Right lobe of liver (tissue), 6 donors: ENCODE measurements at regions not wholly inside any gene's neighbourhood (a gene's known extent, or its start where the extent isn't known, plus 50 kb on each side); places are given as distances from the start of the nearest gene placed in this dataset.
A peak's percentile ranks its signal among the peaks of the same experiment; 100 is the strongest.

ENCODE experiments used
- ATAC-seq, 4 donors: fragments of 200-7000 bp; cut with Tn5 transposase; one replicate each; pipeline ENCODE4 v1.9.1; 2020; ENCODE audit warnings: mild to moderate bottlenecking in 4 of 4, moderate library complexity in 4 of 4
- DNase-seq, 3 donors: peaks; one replicate each; pipeline ENCODE4 v3.0.0-alpha.2; 2020
- H3K27ac ChIP-seq, 3 donors: fragments of 200-600 bp; one replicate each; pipeline ENCODE4 v1.8.0; 2022
- H3K27me3 ChIP-seq, 2 donors: fragments of 200-600 bp; one replicate each; pipeline ENCODE4 v1.8.0; 2022
- H3K36me3 ChIP-seq, 4 donors: fragments of 200-600 bp; sonication (generic) in 1 of 4; one replicate each; pipeline versions ENCODE4 v1.5.1 to v1.8.0; 2017 to 2022; ENCODE audit warnings: control low read depth in 1 of 4
- H3K4me1 ChIP-seq, 4 donors: fragments of 200-600 bp; sonication (generic) in 1 of 4; one replicate each; pipeline versions ENCODE4 v1.5.1 to v1.8.0; 2017 to 2022; ENCODE audit warnings: control low read depth in 1 of 4
- H3K4me3 ChIP-seq, 3 donors: fragments of 200-600 bp; one replicate each; pipeline ENCODE4 v1.8.0; 2022
- H3K9me3 ChIP-seq, 4 donors: fragments of 200-600 bp; sonication (generic) in 1 of 4; one replicate each; pipeline versions ENCODE4 v1.5.1 to v1.8.0; 2017 to 2022; ENCODE audit warnings: control low read depth in 1 of 4
- POLR2A ChIP-seq: fragments of 450-650 bp; IDR thresholded peaks from one replicate; pipeline ENCODE4 v1.6.1; 2017; ENCODE audit warnings: antibody characterized with exemption, mild to moderate bottlenecking
- whole genome bisulfite sequencing: methylation state at CpG from one replicate; pipeline ENCODE4 v1.1.6; 2018; ENCODE audit warnings: low coverage, low lambda C conversion rate; ENCODE audit not compliant: insufficient coverage; ENCODE audit errors: missing lambda C conversion rate; 5-methylcytosine and 5-hydroxymethylcytosine counted together
- intact Hi-C, 2 donors: fragments of 100-400 bp; cut with DNase I; formaldehyde crosslinking; loops; one replicate each; pipeline versions ENCODE4 v1.11.2 to v1.14.1; 2022
- TF ChIP-seq, protein P1 (sequence below), 4 donors: fragments of 200-600 bp in 3 of 4; fragments of 450-650 bp in 1 of 4; IDR thresholded peaks; one replicate each; pipeline versions ENCODE4 v1.5.1 to v1.8.0; 2016 to 2022; ENCODE audit warnings: antibody characterized with exemption in 4 of 4, mild to moderate bottlenecking in 2 of 4
- donor health status: DM: no; HTN: yes; CAD: no.
- donor health status: DM: no; HTN: no; CAD: no.
- donor health status: DM: no; HTN: no; CAD: no.
- donor health status: DM: no; HTN: yes; CAD: no.
- donor health status: DM: no; HTN: yes; CAD: no.

DNA sequence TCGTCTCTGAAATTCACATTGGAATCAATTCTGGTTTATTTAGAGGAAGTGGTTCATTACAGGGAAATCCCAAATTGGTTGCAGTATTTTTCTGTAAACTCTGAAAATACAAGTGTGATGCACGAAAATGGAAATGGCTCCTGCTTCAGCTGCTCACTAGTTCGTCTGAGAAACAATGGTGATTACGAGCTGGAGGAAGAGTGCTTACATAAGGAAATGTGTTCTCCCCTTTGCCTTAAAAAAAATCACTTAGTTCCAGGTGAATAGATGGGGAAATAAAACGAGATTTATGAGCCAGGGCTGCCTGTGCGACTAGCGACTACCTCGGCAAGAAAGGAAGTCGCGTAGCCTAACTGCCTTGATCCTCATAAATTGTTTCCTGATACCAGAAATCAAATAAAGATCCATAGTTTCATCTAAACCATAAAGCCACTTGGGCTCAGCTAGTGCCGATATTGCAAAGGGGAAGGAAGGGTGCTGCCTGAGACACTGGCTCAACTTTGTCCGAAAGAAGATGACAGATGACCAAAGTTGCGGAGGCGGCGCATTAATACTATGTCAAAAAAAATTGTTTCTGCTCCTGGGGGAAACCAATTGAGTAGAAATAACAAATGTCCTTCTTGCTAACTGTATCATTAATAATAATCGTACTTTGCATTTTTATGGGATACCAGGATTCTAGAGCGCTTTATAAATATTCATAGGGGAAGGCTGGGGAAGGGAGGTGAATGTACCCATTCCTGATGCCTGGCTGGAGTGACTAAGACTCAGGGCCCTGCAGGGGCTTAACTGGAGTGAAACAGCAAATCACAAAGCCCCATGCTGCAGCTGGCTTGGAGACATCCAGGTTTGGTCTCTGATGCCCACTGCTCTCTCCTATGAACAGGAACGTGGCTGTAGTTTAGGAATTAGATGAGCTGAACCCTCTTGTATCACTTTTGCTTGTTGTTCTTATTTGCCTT is 185.7 kb downstream of the BLID start:
- 43% methylated on average over 18 of the region's 18 CpGs for WGBS
- ATAC-seq (no peak), DNase-seq (no peak)
- Histone ChIP-seq H3K4me1 (peaks cover 0 to 50% (median 20%) of the 10 kb centered on the region in 4 donors), H3K4me3 (peak overlapping the region in 1 of 3 donors; percentile 8), H3K27me3 (no peaks in the 10 kb centered on the region), H3K36me3 (no peaks in the 10 kb centered on the region), H3K27ac (peak overlapping the region in 1 of 3 donors; percentile 1), H3K9me3 (no peaks in the 10 kb centered on the region)
- intact Hi-C loops: no loop called here
- TF ChIP-seq, protein P1, sequence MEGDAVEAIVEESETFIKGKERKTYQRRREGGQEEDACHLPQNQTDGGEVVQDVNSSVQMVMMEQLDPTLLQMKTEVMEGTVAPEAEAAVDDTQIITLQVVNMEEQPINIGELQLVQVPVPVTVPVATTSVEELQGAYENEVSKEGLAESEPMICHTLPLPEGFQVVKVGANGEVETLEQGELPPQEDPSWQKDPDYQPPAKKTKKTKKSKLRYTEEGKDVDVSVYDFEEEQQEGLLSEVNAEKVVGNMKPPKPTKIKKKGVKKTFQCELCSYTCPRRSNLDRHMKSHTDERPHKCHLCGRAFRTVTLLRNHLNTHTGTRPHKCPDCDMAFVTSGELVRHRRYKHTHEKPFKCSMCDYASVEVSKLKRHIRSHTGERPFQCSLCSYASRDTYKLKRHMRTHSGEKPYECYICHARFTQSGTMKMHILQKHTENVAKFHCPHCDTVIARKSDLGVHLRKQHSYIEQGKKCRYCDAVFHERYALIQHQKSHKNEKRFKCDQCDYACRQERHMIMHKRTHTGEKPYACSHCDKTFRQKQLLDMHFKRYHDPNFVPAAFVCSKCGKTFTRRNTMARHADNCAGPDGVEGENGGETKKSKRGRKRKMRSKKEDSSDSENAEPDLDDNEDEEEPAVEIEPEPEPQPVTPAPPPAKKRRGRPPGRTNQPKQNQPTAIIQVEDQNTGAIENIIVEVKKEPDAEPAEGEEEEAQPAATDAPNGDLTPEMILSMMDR (IDR thresholded peaks at IDR 0.05): no peak
- TF ChIP-seq POLR2A: no peak

DNA sequence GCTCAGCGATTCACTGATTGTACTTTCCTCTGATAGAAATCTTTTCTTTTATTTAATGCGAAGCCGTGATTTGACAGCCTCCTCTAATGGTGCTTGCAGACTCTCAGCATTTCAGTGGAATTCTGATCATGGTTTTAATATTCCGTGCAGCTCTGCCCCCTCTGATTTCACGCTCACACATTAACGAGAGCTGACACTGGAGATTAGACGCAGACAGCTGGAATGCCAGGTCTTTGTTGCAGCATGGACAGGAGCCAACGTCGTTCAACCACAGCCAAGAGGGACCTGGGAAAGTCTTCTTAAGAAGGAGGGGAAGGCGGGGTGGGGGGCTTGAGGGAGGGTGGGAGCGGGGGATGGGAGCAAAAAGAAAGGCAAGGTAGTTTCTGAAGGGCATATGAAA is 186.4 kb downstream of the BLID start:
- Histone ChIP-seq H3K4me3 (no peak overlapping the region), H3K27me3 (no peaks in the 10 kb centered on the region), H3K36me3 (no peaks in the 10 kb centered on the region), H3K4me1 (peaks cover 0 to 50% (median 20%) of the 10 kb centered on the region in 4 donors), H3K9me3 (no peaks in the 10 kb centered on the region), H3K27ac (no peak overlapping the region)
- DNase-seq: peak in 1 of 3 donors; percentile 58
- ATAC-seq: peak in 2 of 4 donors; percentile 8 to 18
- TF ChIP-seq, protein P1 (IDR thresholded peaks at IDR 0.05): no peak
- TF ChIP-seq POLR2A: no peak
- intact Hi-C loops: no loop called here
- WGBS: 9% methylated on average over 11 of the region's 11 CpGs

DNA sequence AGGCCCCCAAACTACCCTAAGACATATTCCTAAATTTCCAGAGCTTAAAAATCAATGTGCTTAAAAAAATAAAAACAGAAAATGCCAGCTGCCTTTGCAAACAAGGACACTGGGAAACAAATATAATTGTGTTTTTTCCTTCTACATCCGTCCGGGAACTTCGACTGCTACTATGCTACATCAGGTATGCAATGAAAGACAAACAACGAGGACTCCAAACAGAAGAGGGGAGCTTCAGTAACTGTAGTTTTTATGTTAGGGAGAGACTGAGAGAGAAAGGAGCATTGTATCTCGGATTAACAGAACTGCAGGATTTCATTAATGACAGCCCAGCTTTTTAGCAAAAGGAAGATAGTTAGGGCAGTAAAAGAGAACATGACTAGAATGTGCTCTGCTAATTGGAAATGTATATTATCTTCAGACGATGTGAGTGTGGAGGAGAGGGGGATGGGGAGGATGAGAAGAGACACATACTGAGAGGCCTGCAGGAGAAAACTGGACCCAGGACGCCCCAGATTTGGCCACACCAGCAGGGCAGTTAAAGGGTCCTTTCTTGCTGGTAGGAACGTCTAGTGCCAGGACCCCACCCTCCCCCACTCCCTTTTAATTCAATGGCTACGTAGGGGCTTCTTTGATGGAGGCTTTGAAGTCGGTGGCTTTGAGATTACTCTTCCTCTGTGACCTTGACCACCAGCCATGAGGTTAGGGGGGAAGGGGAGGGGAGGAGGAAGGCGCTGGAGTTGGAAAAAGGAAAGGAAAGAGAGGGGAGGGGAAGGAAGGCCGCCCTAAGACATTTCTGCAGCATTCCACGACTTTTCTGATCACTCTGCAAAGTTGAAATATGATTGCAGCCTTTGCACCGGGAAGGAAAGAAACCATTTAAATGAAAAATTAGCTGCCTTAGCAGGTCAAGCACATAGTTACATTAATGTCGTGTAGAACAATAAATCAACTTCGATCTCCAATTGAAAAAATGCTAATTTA is 187.1 kb downstream of the BLID start:
- no peak for DNase-seq
- H3K4me3 ChIP-seq: no peak overlapping the region
- intact Hi-C loops: no loop called here
- TF ChIP-seq POLR2A: no peak
- TF ChIP-seq, protein P1 (IDR thresholded peaks at IDR 0.05): no peak
- H3K4me1 ChIP-seq: peaks cover 0 to 50% (median 20%) of the 10 kb centered on the region in 4 donors
- no peak overlapping the region for H3K27ac ChIP-seq
- WGBS: 25% methylated on average over 15 of the region's 16 CpGs
- no peaks in the 10 kb centered on the region for H3K36me3 ChIP-seq
- H3K27me3 ChIP-seq: no peaks in the 10 kb centered on the region
- H3K9me3 ChIP-seq: no peaks in the 10 kb centered on the region
- ATAC-seq: peak in 1 of 4 donors; percentile 10

DNA sequence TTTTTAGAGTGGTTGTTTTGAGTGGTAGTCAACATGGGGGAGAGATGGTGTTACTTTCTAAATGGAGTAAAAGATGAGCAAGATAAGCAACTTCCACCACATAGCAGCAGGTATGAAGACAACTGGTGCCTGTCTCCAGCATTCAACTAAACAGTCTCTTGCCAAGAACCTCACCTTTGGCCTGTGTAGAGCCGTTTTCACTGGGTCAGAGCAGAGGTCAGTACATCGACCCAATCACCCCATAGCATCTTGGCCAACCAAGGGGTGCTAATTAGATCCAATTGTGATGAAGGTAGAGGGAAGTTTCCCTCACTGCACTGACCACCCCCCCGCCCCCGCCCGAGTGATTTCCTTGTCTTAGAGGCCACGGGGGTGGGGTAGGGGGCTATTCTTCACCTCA is 188.2 kb downstream of the BLID start:
- H3K4me3 ChIP-seq: no peak overlapping the region
- intact Hi-C loops: no loop called here
- no peaks in the 10 kb centered on the region for H3K9me3 ChIP-seq
- no peaks in the 10 kb centered on the region for H3K36me3 ChIP-seq
- ATAC-seq: peak; percentile 63 to 77 (median 67)
- H3K4me1 ChIP-seq: peaks cover 0 to 50% (median 20%) of the 10 kb centered on the region in 4 donors
- TF ChIP-seq, protein P1 (IDR thresholded peaks at IDR 0.05): no peak
- WGBS: 52% methylated on average over 6 of the region's 6 CpGs
- peak in 1 of 3 donors; percentile 74 for DNase-seq
- no peaks in the 10 kb centered on the region for H3K27me3 ChIP-seq
- no peak overlapping the region for H3K27ac ChIP-seq
